SK-N-SH (cell line): ENCODE measurements at regions not wholly inside any gene's neighbourhood (a gene's known extent, or its start where the extent isn't known, plus 50 kb on each side); places are given as distances from the start of the nearest gene placed in this dataset.

Source experiments
- CTCF ChIP-seq: fragments of 200-600 bp; sonication (generic); IDR thresholded peaks from 2 replicates; pipeline ENCODE4 v1.6.1; 2017; ENCODE audit warnings: antibody characterized with exemption, mild to moderate bottlenecking, moderate library complexity
- EP300 ChIP-seq, 2 experiments: IDR thresholded peaks; 2 replicates each; pipeline versions ENCODE4 v1.4.0 to v1.6.1; 2012; ENCODE audit warnings: borderline replicate concordance in 1 of 2, low read depth in 1 of 2, low read length in 1 of 2
- FOSL2 ChIP-seq: IDR thresholded peaks from 2 replicates; pipeline ENCODE4 v1.4.0; 2012; ENCODE audit warnings: low read depth, mild to moderate bottlenecking, moderate library complexity, borderline replicate concordance
- FOXM1 ChIP-seq: IDR thresholded peaks from 2 replicates; pipeline ENCODE4 v1.4.0; 2012; ENCODE audit warnings: low read depth, mild to moderate bottlenecking
- MXI1 ChIP-seq: IDR thresholded peaks from 2 replicates; pipeline ENCODE4 v1.6.1; 2012; ENCODE audit warnings: mild to moderate bottlenecking, low read depth, low read length, improper control_type of control experiment
- POLR2AphosphoS5 ChIP-seq: IDR thresholded peaks from 2 replicates; pipeline ENCODE4 v1.6.1; 2012; ENCODE audit warnings: low read depth, low read length
- REST ChIP-seq: IDR thresholded peaks from 2 replicates; pipeline ENCODE4 v1.6.1; 2012; ENCODE audit warnings: mild to moderate bottlenecking, low read depth, low read length, moderate library complexity
- SIN3A ChIP-seq: IDR thresholded peaks from 2 replicates; pipeline ENCODE4 v1.6.1; 2012; ENCODE audit warnings: low read depth, mild to moderate bottlenecking, low read length, moderate library complexity, borderline replicate concordance
- USF2 ChIP-seq: fragments of 150-350 bp; IDR thresholded peaks from 2 replicates; pipeline ENCODE4 v1.6.1; 2017; ENCODE audit warnings: antibody characterized with exemption, low read length, low read depth, borderline replicate concordance

- TF ChIP-seq SIN3A (no peak), CTCF (no peak), FOXM1 (no peak), POLR2AphosphoS5 (no peak), USF2 (no peak), FOSL2 (no peak), EP300 (IDR thresholded peaks at IDR 0.05; ENCODE audit: borderline replicate concordance in 1 of 2, low read depth in 1 of 2, low read length in 1 of 2) (no peak), MXI1 (no peak), REST (no peak)
These were observed 53.5 kb upstream of the KLF3 start for GRCh38 chr4:38610521-38610920.
